NOMO-1 (cell line): ENCODE measurements at regions not wholly inside any gene's neighbourhood (a gene's known extent, or its start where the extent isn't known, plus 50 kb on each side); places are given as distances from the start of the nearest gene placed in this dataset.

Experiments
- DNase-seq, 2 experiments: peaks; one replicate each; lab custom pipeline; 2025; ENCODE audit not compliant: unreplicated experiment in 2 of 2; lab: John Stamatoyannopoulos, UW

DNA sequence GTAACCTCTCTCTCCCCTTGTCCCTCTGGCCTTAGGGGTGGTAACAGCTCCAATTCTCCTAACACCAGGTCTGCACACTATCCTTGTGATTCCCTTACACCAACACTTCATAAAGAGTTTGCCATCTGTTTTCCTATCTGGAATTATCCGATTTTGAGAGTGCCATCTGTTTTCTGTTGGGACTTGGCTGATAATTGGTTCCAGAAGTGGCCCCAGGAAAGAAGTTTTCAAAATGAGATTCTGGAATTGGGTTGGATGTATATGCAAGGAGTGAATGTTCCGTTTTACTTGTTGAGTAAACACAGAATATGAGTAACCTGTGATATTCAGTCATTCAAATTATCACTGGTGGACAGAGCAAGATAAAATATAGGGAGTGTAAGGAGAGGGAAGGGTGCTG, 134.1 kb upstream of the HS3ST3A1 start:
- no peak for DNase-seq

DNA sequence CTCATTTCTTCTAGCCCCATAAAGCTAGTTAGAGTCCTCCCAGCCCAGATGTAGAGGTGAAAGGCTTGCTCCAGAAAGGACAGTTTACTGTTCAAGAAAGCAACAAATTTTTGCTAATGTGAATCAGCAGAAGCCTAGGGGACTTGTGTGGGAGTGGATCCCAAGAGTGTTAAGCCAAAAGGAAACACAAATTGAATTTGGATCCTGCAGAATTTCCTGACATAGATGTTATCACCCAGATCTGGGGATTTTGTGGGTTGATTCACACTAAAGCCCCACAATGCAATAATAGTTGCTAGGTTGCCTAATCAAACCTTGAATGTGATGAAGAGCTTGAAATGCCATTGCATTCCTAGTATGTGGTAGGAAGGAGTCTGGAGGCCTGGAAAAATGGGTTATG, 135.2 kb upstream of the HS3ST3A1 start:
- no peak for DNase-seq

DNA sequence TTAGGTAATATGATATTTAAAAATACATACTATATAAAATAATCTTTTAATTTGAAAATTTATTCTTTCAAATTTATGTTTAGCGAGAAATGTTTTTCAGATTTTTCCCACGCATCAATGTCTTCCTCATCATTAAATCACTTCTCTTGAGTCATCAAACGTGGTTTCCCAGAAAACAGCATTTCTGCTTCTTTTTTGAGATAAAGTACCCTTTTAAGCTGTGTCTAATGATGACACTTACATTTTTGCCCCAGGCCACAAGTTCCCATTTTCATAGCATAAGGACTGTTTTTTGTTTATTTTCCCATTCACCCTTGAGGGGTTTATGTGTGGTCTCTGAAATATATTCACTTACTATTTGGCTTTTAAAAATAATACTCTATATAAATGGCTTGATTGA, 139.0 kb upstream of the HS3ST3A1 start:
- DNase-seq = no peak

DNA sequence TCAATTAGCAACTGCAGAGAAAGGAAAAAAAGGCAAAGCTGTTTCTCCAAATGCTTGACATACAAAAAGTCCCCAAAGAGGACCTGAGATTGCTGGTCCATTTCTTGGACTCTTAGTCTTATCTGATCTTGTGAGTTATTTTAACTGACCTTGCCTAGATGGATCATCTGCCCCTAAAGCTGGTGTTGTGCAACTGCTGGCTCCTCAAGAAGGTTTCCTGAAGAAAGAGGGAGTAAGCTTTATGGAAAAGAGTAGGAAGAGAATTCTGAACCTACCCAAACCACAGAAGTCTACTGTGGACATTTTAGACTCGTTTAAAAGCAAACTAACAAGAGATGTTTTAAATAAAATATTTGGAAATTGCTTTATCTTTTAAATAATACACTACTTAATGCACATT, 140.0 kb upstream of the HS3ST3A1 start:
- DNase-seq = no peak

DNA sequence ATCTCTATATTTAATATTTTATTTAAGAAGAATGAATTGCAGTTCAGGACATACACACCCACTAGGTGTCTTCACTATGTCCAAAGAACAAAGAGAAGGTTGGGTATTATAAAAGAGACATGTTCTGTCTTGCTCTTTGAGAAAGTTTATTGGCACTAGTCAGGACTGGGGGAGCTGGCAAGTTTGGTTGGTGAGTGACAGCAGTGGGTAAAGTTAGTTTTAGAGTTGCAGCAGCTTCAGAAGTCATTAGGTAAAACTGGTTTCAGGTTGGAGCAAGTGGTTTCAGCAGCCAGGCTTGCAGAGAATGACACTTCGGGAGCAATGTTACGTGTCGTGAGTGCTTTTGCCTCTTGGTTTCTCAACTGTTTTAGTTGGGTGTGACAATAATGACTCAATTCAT, 142.2 kb upstream of the HS3ST3A1 start:
- no peak for DNase-seq

DNA sequence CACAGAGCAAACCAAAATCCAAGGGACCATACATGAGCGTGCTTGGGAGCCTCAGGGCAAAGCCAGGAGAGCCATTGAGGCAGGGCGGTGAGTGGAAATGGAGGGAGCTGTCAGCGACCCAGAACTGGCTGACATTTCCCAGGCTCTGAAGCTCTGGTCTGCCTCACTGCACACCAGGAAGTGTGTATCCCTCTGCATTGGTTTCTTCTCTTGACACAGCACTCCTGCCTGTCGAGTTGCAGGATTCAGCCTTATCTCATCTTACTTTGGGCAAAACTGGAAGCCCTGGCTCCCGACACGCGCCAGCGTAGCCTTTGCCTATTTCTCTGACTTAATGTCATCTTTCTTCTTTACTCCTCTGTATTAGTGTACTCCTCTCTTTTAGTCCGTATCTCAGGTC, 144.7 kb upstream of the HS3ST3A1 start:
- DNase-seq = no peak

DNA sequence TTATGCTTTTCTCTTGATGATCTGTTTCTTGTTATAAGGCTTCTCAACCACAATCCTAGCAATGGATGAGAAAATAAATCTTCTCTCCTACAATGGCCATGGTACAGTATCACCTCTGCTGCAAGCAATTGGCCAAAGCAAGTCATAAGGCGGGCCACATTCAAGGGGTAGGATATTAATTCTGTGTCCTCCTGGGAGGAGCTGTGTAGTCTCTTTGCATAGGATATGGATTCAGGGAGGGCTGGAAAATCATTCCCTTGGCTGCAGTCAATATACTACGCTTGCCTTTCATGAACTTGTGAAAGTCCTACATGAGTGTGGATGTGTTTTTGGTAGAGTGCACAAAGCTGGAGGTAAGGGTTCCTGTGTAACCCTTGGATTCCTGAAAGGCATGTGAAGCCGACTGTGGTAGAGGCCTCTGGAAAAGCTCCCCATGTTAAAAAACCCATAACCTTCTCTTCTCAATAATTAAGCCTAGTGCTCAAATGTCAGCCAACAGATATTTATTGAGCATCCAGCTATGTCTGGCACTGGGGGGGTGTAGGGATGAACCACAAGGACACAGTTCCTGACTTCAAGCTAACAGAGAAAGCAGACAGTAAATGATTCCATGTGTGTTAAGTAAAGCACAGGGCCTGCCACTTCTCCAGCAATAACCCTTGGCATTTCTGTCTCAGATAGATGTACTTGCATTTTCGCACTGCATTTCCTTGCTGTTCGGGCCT, 147.6 kb upstream of the HS3ST3A1 start:
- no peak for DNase-seq

DNA sequence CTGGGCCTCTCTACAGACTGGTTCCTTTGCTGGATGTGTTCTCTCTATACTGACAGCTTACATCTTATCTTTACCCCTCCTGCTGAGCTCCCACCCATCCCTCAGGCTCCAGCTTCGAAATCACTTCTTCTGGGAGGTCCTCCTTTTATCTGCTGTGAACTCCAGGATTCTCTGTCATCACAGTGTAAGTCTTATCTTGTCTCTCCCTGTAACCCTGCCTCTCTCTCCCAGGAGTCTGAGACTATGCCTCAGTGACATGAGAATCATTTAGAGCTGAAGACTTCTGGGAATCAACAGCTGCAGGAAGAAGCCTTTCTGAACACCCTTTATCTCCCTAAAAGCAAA, 148.1 kb upstream of the HS3ST3A1 start:
- DNase-seq = no peak

DNA sequence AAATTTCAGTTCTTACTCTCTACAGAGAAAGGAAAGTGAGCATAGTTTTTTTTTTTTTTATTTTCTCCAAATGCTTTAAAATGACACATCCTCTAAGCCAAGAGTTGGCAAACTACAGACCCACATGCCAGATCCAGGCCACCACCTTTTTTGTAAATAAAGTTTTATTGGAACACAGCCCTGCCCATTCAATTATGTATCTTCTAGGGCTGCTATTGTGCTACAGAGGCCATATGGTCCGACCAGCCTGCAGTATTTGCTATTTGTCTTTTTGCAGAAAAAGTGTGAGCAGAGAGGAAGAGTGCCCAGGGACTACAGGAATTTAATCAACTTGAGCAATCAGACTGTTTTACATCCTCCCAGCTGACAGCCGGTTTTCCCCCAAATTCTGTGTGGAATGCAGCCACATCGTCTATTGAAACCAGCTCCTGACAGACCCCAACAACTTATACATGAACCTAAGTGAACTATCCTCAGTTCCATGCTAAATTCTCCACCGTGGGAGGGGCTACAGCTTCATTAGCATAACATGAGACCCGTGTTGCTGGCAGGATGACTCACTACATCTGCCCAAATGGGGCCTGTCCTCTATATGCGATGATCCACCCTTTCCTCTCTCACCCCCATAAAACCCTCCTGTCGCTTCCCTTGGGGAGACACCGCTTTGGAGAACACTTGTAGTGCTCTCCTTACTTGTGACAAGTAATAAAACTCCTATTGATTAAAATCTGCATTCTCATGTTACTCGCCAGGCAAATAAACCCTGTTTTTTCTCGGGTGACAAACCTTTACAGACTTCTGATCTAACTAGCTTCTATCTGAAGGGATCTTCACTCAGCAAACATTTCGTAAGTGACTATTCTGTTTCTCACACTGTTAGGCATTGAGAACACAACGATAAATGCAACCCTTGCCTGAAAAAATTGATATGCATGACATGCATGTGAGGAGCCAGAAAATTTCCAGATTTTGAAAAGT, 149.4 kb upstream of the HS3ST3A1 start:
- DNase-seq = no peak

DNA sequence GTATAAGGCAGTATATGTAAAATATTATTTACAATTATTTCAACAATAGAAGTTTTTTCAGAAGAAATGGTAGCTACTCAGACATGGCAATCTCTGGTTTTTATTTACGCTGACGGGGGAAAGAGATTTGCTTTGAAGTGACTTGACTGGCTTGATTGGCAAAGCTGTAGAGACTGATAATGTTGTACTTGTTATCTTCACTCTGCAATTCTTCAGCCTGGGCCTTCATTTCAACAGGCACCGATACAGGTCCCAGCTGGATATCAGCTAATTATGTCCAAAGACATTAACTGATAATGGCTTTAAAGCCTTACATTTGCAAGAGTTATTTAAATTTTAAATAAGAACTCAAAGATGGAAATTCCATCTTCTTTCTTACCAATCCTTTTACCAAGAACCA, 151.4 kb upstream of the HS3ST3A1 start:
- no peak for DNase-seq

DNA sequence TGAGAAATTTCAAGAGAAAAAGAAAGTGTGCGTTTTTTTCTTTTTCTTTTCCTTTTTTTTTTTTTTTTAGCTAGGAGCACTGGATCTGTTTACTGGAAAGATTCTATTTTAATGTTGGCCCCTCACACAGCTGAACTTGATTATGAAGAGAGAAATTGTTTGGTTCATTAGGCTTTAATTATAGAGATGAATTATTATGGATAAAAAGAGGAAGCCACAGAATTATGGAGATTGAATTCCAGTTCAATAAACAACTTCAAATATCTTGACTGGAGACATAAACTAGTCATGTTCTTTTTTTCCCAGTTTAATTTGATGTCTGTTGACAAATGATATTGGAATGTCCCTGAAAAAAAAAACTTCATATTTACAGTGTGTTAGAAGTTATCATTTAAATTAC, 152.0 kb upstream of the HS3ST3A1 start:
- no peak for DNase-seq

DNA sequence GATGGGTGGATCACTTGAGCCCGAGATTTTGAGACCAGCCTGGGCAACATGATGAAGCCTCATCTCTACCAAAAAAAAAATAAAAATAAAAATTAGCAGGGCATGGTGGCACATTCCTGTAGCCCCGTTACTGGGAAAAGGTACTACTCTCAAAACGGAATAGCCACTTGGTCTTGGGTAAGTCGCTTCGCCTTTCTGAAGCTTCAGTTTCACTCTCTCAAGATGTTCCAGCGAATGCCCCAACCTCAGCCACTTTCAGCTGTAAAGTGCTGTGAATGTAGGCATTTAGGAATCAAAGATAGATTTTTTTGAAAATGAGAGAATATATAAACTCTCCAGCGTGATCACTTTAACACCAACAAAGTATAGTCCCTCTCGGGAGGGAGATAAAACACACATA, 154.1 kb upstream of the HS3ST3A1 start:
- DNase-seq = no peak

DNA sequence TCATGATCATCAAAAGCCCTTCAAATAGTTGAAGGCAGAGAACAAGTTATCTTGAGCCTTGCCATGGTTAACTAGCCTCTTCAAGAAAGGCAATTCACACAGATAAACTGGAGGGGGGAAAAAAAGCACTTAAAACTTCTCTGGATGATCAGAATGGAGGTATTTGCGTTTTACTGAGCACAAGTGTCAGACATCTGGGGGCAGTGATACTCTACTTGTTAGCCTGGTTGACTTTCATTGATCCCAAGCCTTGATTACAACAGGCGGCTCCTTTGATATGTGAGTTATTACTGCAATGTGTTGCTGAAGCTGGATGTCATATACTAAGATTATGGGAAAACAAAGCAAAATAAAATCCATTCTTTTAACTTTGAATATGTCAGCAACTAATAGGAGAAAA, 155.0 kb upstream of the HS3ST3A1 start:
- DNase-seq = no peak

DNA sequence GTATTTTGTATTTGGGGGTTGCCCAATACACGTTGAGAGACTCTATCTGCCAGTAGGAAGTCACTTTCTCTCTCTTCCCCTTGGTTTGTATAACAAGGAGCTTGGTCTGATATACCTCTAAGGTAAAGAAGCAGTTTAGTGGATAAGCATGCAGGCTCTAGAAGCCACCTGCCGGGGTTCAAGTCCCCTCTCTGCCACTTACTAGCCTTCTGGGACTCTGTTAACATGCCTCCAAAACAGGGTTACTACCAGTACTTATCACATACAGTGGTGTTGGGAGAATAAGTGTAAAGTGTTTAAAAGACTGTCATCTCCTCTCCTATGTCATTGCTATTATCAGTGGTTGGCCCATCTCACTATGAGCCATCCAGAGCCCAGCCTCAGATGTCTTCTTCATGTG, 156.1 kb upstream of the HS3ST3A1 start:
- no peak for DNase-seq

DNA sequence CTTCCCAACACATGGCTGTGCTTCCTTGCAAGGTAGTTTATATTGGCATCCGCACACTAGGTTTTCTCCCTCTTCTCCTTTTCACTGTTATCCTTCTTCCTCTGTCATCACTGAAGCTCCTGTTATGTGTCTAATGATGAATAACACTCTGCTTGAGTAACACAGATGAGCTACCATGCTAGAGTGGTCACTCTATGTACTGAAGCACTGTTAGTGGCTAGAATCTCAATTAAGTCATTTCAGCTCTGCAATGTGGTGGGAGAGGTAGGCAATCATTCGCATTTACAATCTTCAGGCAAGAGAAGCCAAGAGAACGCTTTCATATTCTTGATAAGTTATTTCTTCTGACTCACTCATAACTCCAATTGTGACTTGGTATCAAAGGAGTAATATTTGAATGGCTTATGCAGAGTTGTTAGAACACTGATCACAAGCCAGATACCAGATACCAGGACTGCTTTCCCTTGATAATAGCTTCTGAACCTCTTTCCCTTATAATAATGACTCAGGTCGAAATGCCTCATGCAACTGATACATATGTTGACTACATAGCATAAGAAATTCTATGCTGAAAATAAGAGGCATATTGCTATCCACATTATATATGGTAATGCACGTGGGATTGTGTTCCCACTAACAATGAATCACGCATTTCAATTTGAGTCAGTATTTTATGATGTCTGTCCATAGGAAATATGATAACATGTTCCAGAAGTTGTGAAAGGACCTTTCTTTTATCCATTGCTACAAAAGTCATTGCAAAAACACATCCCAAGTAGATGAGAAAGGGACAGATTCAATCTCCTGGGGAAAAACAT, 158.0 kb upstream of the HS3ST3A1 start:
- DNase-seq = no peak

DNA sequence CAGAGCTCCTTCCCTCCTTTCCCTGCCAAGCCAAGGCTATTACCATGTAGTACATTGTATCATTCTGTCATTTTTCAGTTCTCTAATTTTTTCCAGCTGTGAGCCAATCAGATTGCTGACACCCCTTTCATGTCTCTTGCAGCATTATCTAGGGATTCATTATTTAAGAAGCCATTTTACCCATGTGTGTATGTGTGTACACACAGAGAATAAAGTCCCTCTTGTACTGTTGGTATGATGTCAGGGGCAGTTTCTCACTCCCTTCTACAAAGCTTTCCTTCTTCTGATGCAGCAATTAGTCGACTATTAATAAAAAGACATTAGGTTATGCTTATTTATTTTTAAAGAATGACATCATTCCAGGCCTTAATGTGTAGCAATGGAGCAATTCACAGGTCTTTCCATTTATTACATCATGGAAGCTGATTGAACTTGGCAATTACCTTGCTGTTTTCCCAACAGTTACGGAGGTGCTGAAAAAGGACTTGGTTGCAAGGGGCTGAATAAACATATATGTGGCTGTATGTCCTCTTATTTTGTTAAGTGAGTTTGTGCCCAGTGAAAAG, 159.4 kb upstream of the HS3ST3A1 start:
- no peak for DNase-seq

DNA sequence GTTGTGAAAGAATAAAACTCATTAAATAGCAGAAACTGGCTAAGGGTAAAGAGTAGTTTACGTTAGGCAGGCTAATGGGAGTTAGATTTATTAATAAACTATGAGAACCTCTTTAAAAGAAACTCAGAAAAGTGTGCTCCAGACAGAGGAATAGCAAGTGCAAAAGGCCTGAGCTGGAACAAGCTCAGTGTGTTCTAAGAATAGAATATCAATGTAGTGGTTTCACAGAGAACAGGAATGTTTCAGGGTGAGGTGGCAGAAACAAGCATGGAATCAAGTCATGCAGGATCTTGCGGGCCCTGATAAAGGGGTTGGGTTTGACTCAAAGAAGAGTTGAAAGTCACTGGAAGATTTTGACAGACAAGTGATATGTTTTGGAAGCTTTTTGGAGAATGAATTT, 164.0 kb upstream of the HS3ST3A1 start:
- DNase-seq = no peak

DNA sequence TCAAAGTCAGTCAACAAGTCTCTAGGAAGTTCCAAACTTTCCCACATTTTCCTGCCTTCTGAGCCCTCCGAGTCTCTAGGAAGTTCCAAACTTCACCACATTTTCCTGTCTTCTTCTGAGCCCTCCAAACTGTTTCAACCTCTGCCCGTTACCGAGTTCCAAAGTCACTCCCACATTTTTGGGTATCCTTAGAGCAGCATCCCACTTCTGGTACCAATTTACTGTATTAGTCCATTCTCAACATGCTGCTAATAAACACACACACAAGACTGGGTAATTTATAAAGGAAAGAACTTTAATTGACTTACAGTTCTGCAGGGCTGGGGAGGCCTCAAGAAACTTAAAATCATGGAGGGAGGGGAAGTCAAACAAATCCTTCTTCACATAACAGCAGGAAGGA, 169.0 kb upstream of the HS3ST3A1 start:
- DNase-seq = no peak

DNA sequence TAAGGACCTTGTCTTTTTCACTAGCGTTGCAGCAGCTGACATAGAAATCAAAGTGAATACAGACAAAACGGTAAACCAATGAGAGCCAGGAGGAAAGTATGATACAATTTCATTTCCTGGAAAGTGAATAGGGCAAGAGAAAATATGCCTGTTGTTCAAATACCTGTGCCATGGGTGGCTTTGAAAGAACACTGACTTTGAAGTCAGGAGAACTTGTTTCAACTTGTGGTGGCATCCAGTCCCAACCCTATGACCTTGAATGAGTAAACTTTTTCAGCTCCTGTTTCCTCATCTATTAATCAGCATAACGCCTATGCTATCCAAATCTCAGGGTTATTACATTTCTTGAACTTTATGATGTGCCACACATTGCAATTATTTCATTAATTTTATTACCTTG, 173.7 kb upstream of the HS3ST3A1 start:
- DNase-seq = no peak

DNA sequence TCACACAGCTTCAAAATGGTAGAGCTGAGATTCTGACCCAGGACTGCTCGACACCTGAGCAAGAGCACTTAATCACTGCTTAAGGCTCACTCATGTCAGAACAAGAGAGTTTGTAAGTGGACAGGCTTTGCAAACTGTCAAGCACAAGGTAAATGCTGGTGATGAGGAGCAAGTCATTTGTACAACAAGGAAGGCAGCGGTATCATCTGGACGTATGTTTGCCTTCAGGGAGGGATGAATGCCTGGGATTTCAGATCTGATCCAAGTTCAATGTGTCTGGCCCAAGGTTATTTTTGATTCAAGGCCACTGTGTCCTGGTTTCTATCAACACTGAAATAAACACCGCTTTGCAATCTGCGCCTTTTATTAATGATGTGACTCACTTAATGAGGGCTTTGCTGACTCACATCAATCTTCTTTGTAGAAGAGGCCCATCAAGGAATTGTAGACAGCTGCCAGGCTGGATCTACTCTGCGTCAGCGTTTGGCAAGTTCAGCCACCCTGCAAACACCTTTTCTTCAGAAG, 174.4 kb upstream of the HS3ST3A1 start:
- no peak for DNase-seq

DNA sequence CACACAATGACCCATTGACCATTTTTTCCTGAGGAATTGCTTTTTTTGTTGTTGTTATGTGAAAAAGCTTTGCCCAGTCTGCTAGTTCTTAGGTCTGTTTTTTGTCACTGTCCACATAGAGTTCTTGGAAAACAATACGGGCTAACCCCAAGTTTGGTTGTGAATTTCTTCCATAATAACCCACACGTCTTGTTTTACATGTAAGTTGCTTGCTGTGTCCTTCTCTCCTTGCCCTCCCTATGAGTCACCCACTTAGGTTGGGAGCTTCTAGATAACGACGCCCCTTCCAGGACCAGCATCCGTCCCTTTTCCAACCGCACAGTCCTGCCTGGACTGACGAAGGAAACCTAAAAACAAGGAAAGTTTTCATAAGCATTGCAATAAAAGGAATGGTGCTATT, 175.3 kb upstream of the HS3ST3A1 start:
- no peak for DNase-seq
